HEK293T (cell line): ENCODE measurements at regions not wholly inside any gene's neighbourhood (a gene's known extent, or its start where the extent isn't known, plus 50 kb on each side); places are given as distances from the start of the nearest gene placed in this dataset.

Experiments used
- ARNT ChIP-seq: fragments of 450-650 bp; IDR thresholded peaks from 2 replicates; pipeline ENCODE4 v1.6.1; 2017; ENCODE audit warnings: mild to moderate bottlenecking
- BHLHE40 ChIP-seq: fragments of 450-650 bp; IDR thresholded peaks from 2 replicates; pipeline ENCODE4 v1.6.1; 2016; ENCODE audit warnings: mild to moderate bottlenecking, moderate library complexity, borderline replicate concordance
- ELF4 ChIP-seq: fragments of 450-650 bp; IDR thresholded peaks from 2 replicates; pipeline ENCODE4 v1.6.1; 2017; ENCODE audit warnings: antibody characterized with exemption
- FOXA1 ChIP-seq: fragments of 450-650 bp; IDR thresholded peaks from 2 replicates; pipeline ENCODE4 v1.6.1; 2016; ENCODE audit warnings: mild to moderate bottlenecking
- FOXK2 ChIP-seq: fragments of 450-650 bp; IDR thresholded peaks from 2 replicates; pipeline ENCODE4 v1.6.1; 2016; ENCODE audit warnings: mild to moderate bottlenecking
- FOXM1 ChIP-seq: fragments of 450-650 bp; IDR thresholded peaks from 2 replicates; pipeline ENCODE4 v1.6.1; 2017; ENCODE audit warnings: mild to moderate bottlenecking, borderline replicate concordance
- HDGF ChIP-seq: fragments of 450-650 bp; IDR thresholded peaks from 2 replicates; pipeline ENCODE4 v1.6.1; 2017; ENCODE audit warnings: antibody characterized with exemption, borderline replicate concordance
- L3MBTL2 ChIP-seq: fragments of 450-650 bp; conservative IDR thresholded peaks from 2 replicates; pipeline ENCODE4 v1.6.1; 2016; ENCODE audit warnings: mild to moderate bottlenecking
- NFRKB ChIP-seq: fragments of 450-650 bp; IDR thresholded peaks from 2 replicates; pipeline ENCODE4 v1.6.1; 2016; ENCODE audit warnings: mild to moderate bottlenecking, moderate library complexity
- SP1 ChIP-seq: fragments of 450-650 bp; IDR thresholded peaks from 2 replicates; pipeline ENCODE4 v1.6.1; 2017
- SUZ12 ChIP-seq: fragments of 450-650 bp; IDR thresholded peaks from 2 replicates; pipeline ENCODE4 v1.6.1; 2016; ENCODE audit warnings: mild to moderate bottlenecking
- TARDBP ChIP-seq: fragments of 450-650 bp; IDR thresholded peaks from 2 replicates; pipeline ENCODE4 v1.6.1; 2016
- ZNF384 ChIP-seq: fragments of 450-650 bp; IDR thresholded peaks from 2 replicates; pipeline ENCODE4 v1.6.1; 2016
- TF ChIP-seq, protein P1 (sequence below): fragments of 450-650 bp; IDR thresholded peaks from 2 replicates; pipeline ENCODE4 v1.6.1; 2016

DNA sequence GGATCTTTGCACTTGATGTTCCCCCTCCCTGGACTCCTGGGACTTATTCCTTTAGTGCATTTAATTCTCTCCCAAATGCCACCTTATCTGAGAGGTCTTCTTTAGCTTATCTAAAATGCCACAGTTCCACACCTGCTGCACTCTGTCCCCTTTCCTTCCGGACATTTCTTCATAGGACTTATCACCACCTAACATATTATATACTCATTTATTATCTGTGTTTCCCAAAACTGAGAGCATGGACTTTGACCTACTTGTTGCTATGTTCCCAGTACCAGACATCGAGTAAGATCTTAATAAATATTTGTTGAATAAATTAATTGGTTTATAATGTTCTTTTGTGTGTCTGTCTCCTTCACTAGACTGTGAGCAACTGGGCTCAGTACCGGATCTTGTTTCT, 585.3 kb downstream of the INSC start:
- no peak for TF ChIP-seq FOXM1
- no peak for TF ChIP-seq SP1
- TF ChIP-seq L3MBTL2, result no peak
- TF ChIP-seq TARDBP, result no peak
- no peak for TF ChIP-seq BHLHE40
- TF ChIP-seq FOXK2, result no peak
- no peak for TF ChIP-seq NFRKB
- TF ChIP-seq ARNT, result no peak
- TF ChIP-seq FOXA1, result no peak
- TF ChIP-seq ELF4, result no peak
- TF ChIP-seq ZNF384, result no peak
- no peak for TF ChIP-seq HDGF
- TF ChIP-seq SUZ12, result no peak
- TF ChIP-seq, protein P1, sequence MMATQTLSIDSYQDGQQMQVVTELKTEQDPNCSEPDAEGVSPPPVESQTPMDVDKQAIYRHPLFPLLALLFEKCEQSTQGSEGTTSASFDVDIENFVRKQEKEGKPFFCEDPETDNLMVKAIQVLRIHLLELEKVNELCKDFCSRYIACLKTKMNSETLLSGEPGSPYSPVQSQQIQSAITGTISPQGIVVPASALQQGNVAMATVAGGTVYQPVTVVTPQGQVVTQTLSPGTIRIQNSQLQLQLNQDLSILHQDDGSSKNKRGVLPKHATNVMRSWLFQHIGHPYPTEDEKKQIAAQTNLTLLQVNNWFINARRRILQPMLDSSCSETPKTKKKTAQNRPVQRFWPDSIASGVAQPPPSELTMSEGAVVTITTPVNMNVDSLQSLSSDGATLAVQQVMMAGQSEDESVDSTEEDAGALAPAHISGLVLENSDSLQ, result no peak
